ENCODE measurements at regions not wholly inside any gene's neighbourhood (a gene's known extent, or its start where the extent isn't known, plus 50 kb on each side); places are given as distances from the start of the nearest gene placed in this dataset.

DNA sequence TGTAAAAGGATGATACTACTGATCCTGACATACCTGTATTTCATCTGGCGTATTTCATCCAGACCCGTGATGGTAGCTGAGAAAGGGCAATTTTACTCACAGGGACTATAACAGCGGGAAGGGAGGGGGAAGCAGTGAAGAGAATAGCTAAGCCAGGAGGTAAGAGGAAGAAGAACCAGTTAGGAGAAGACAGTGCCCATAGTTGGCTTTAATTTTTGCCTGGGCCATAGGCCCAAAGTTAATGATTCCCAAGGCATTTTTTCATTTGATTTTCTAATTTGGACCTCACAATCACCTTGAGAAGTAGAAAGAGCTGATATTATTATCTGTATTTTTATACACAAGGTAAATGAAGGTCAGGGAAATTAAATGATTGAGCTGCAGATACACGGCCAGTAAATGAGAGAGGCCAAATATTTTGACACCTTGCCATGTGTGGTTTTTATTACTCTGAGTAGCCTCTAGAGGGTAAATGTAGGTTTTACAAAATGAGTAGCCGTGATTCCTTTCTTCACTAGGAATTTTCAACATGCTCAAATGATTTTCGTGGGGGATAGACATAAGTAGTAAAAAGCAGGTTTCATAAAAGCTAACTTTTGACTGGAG is 382.2 kb downstream of the FUT8 start:
- no peaks in the 10 kb centered on the region for H3K36me3 ChIP-seq (ENCODE audit: insufficient read depth, low read length)
- H3K9me3 ChIP-seq (ENCODE audit: insufficient read depth, low read depth, low read length) = no peaks in the 10 kb centered on the region
- no peak overlapping the region for H3K4me3 ChIP-seq (ENCODE audit: low read length)
- no peak overlapping the region for H3K27ac ChIP-seq (ENCODE audit: low read depth, low read length)
- H3K27me3 ChIP-seq (ENCODE audit: insufficient read depth, low read length) = no peaks in the 10 kb centered on the region
- H3K9ac ChIP-seq (ENCODE audit: low read depth, low read length) = no peak overlapping the region
- WGBS = 96% methylated on average over 6 of the region's 6 CpGs
- H3K4me1 ChIP-seq (ENCODE audit: insufficient read depth, low read length) = no peaks in the 10 kb centered on the region

DNA sequence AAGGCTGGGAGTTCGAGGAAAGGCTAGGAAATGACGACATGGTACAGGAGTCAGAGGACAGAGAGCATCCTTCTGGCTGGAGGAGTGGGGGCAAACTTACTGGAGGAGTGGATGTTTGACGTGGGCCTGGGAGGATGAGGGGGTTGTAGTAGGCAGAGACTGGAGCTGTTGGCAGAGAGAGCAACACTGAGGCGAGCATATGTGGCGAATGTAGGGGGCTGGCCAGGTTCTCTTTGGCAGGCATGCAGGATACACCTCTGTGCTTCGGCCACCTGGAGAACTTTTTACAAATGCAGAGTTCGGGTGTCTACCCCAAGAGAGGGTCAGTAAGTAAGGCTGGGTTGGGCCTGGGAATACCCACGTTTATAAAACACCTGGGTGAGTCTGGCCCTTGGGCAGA is 385.7 kb downstream of the FUT8 start:
- Histone ChIP-seq H3K27ac (ENCODE audit: low read depth, low read length) (no peak overlapping the region), H3K27me3 (ENCODE audit: insufficient read depth, low read length) (no peaks in the 10 kb centered on the region), H3K36me3 (ENCODE audit: insufficient read depth, low read length) (no peaks in the 10 kb centered on the region), H3K9me3 (ENCODE audit: insufficient read depth, low read depth, low read length) (no peaks in the 10 kb centered on the region), H3K4me1 (ENCODE audit: insufficient read depth, low read length) (no peaks in the 10 kb centered on the region), H3K4me3 (ENCODE audit: low read length) (no peak overlapping the region), H3K9ac (ENCODE audit: low read depth, low read length) (no peak overlapping the region)
- 93% methylated on average over 8 of the region's 8 CpGs for WGBS

DNA sequence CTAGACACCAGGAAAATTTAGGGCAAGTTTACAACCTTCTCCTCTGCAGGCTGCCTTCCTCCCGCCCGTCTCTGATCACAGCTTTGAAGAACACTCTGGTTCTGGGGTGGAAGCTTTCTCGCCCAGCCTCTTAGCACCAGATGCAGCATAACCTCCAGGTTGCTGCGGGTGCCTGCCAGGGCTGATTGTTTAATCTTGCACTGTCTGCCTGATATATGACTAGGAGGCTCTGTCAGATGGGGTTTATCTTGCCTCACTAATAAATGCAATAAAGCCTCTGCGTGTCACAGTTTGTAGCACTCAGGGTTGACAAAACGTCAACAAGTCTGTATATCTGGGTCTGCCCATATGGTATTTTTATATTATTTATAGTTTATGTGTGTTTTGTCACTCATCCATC is 388.2 kb downstream of the FUT8 start:
- no peak overlapping the region for H3K9ac ChIP-seq (ENCODE audit: low read depth, low read length)
- no peaks in the 10 kb centered on the region; the same call in 1 of the 2 replicates for H3K9me3 ChIP-seq (ENCODE audit: insufficient read depth, low read depth, low read length)
- H3K4me1 ChIP-seq (ENCODE audit: insufficient read depth, low read length) = no peaks in the 10 kb centered on the region
- WGBS = 91% methylated on average over 6 of the region's 6 CpGs
- H3K27ac ChIP-seq (ENCODE audit: low read depth, low read length) = no peak overlapping the region
- no peaks in the 10 kb centered on the region for H3K36me3 ChIP-seq (ENCODE audit: insufficient read depth, low read length)
- H3K27me3 ChIP-seq (ENCODE audit: insufficient read depth, low read length) = no peaks in the 10 kb centered on the region
- no peak overlapping the region for H3K4me3 ChIP-seq (ENCODE audit: low read length)

DNA sequence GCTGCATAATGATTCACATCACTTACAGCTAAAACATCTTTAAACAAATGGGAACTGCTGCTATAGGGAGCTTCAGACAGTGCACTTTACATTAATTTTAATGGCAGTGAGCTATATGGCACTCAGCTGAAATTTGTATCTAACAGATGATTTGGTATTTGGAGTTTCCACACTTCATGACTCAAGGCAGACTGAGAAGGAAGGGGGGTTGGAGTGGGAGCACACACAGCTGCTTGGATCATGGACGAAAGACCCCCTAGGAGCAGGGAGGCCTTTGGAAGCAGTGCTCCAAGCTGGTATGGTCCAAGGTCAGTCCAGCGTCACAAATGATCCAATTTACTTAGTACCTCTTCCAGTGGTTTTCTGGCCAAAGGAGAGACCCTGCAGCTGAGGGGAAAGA is 389.7 kb downstream of the FUT8 start:
- H3K4me1 ChIP-seq (ENCODE audit: insufficient read depth, low read length) = no peaks in the 10 kb centered on the region
- no peaks in the 10 kb centered on the region for H3K36me3 ChIP-seq (ENCODE audit: insufficient read depth, low read length)
- no peak overlapping the region for H3K9ac ChIP-seq (ENCODE audit: low read depth, low read length)
- no peaks in the 10 kb centered on the region for H3K27me3 ChIP-seq (ENCODE audit: insufficient read depth, low read length)
- H3K4me3 ChIP-seq (ENCODE audit: low read length) = no peak overlapping the region
- WGBS = 93% methylated on average over 2 of the region's 2 CpGs
- peaks cover 5% of the 10 kb centered on the region; the same call in 1 of the 2 replicates for H3K9me3 ChIP-seq (ENCODE audit: insufficient read depth, low read depth, low read length)
- no peak overlapping the region for H3K27ac ChIP-seq (ENCODE audit: low read depth, low read length)

DNA sequence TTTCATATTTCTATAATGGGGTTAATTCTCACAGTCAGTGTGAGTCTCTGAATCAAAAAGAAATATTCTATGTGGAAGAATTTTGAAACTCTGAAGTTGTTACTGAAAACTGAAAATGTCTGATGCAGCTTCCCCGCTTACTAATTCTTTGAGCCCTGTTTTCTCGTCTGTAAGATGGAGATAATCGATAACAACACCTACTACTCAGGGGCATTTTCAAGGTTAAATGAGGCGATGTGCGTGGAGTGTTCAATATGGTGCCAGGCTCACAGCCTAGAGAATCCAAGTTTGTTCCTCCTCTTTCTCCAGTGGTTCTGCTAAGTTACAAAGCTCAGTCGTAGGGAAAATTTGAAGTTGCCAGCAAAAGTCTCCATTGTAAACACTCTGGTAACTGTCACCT is 391.4 kb downstream of the FUT8 start:
- WGBS = 98% methylated on average over 6 of the region's 6 CpGs
- no peak overlapping the region for H3K9ac ChIP-seq (ENCODE audit: low read depth, low read length)
- no peaks in the 10 kb centered on the region for H3K36me3 ChIP-seq (ENCODE audit: insufficient read depth, low read length)
- no peaks in the 10 kb centered on the region for H3K4me1 ChIP-seq (ENCODE audit: insufficient read depth, low read length)
- H3K27me3 ChIP-seq (ENCODE audit: insufficient read depth, low read length) = no peaks in the 10 kb centered on the region
- H3K9me3 ChIP-seq (ENCODE audit: insufficient read depth, low read depth, low read length) = peaks cover 21% of the 10 kb centered on the region
- no peak overlapping the region for H3K4me3 ChIP-seq (ENCODE audit: low read length)
- no peak overlapping the region for H3K27ac ChIP-seq (ENCODE audit: low read depth, low read length)

DNA sequence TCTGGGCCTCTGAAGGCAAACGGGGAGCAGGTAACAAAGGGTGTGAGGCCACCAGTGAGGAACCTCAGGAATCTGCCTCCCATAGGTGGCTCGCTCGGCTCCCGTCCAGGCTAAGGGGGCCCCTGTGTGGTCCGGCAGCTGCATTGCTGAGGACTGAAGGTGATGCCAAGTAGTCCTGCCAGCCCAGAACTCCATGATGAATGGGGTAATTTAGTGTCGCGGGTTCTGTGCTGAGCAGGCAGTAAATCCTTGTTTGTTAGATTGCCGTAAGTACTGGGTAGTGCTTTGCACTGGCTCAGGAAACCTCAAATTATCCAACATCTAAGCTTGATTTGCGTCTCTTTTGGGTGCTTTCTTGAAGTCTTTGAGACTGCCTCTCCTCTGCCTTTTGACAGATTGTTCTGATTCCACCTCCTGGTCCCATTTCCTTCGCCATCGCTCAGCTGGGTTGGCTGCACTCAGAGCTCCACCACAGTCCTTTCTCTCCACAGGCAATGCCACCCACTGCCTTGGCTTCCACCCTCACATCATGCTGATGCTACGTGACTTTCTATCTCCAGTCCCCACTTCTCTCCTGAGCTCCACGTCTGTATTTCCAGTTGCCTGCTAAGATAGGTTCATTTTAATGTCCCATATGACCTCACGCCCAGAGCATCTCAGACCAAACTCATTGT is 392.0 kb downstream of the FUT8 start:
- no peaks in the 10 kb centered on the region for H3K27me3 ChIP-seq (ENCODE audit: insufficient read depth, low read length)
- H3K4me1 ChIP-seq (ENCODE audit: insufficient read depth, low read length) = no peaks in the 10 kb centered on the region
- no peak overlapping the region for H3K27ac ChIP-seq (ENCODE audit: low read depth, low read length)
- WGBS = 90% methylated on average over 14 of the region's 14 CpGs
- no peak overlapping the region for H3K4me3 ChIP-seq (ENCODE audit: low read length)
- no peaks in the 10 kb centered on the region for H3K36me3 ChIP-seq (ENCODE audit: insufficient read depth, low read length)
- H3K9me3 ChIP-seq (ENCODE audit: insufficient read depth, low read depth, low read length) = peaks cover 28% of the 10 kb centered on the region
- H3K9ac ChIP-seq (ENCODE audit: low read depth, low read length) = no peak overlapping the region

DNA sequence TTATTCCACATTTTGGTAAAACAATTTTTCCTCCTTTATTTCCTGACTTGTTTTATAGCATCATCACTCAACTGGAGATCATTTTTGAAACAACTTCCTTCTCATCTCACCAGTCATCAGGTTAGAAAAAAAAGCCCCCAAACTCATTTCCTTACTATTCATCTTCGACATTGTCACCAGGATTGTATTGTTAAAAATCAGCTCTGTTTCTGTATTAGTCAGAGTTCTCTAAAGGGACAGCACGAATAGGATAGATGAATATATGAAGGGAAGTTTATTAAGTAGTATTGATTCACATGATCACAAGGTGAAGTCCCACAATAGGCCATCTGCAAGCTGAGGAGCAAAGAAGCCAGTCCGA is 392.6 kb downstream of the FUT8 start:
- Histone ChIP-seq H3K4me1 (ENCODE audit: insufficient read depth, low read length) (no peaks in the 10 kb centered on the region), H3K4me3 (ENCODE audit: low read length) (no peak overlapping the region), H3K36me3 (ENCODE audit: insufficient read depth, low read length) (no peaks in the 10 kb centered on the region), H3K27ac (ENCODE audit: low read depth, low read length) (no peak overlapping the region), H3K9ac (ENCODE audit: low read depth, low read length) (no peak overlapping the region), H3K27me3 (ENCODE audit: insufficient read depth, low read length) (no peaks in the 10 kb centered on the region), H3K9me3 (ENCODE audit: insufficient read depth, low read depth, low read length) (peaks cover 33% of the 10 kb centered on the region)
- 98% methylated on average over 3 of the region's 3 CpGs for WGBS

DNA sequence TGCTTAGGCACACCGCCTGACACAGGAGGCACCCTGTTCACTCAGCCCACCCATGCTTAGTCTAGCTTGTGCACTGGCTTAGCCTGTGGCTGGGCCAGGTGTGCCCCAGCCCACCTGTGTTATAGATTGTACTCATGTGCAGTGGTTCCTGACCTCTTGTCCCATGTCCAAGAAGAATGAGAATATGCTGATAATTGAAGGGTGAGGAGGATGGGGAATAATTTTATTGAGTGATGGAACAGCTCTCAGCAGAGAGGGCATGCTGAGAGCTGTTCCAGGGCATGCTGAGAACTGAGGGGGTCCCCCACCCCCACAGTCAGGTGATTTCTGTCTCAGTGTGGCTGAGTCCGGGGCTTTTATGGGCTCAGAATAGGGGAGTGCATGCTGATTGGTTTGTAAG is 395.9 kb downstream of the FUT8 start:
- WGBS = 93% methylated on average over 2 of the region's 2 CpGs
- H3K4me1 ChIP-seq (ENCODE audit: insufficient read depth, low read length) = peaks cover 3% of the 10 kb centered on the region; the same call in 1 of the 2 replicates
- no peaks in the 10 kb centered on the region for H3K36me3 ChIP-seq (ENCODE audit: insufficient read depth, low read length)
- peaks cover 34% of the 10 kb centered on the region for H3K9me3 ChIP-seq (ENCODE audit: insufficient read depth, low read depth, low read length)
- H3K4me3 ChIP-seq (ENCODE audit: low read length) = no peak overlapping the region
- no peak overlapping the region for H3K27ac ChIP-seq (ENCODE audit: low read depth, low read length)
- H3K27me3 ChIP-seq (ENCODE audit: insufficient read depth, low read length) = no peaks in the 10 kb centered on the region
- no peak overlapping the region for H3K9ac ChIP-seq (ENCODE audit: low read depth, low read length)

DNA sequence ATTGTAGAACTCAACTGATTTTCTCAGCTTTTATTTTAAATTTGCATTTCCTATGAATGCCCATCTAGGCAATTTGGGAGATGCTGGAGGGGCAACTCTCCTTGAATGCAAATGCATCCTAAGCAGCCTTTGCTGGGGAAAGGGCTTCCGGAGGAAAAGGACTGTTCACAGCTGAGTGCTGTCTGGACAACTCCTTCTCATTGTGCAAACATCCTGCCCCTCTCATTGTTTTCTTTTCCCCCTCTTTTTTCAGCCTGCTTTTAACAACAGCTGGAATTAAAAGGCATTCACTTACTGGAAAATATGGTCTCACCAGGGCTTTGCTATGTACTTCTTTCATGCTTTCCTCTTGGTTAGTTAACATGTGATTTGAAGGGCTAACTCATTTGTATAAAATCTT is 397.8 kb downstream of the FUT8 start:
- Histone ChIP-seq H3K9ac (ENCODE audit: low read depth, low read length) (no peak overlapping the region), H3K27me3 (ENCODE audit: insufficient read depth, low read length) (no peaks in the 10 kb centered on the region), H3K36me3 (ENCODE audit: insufficient read depth, low read length) (no peaks in the 10 kb centered on the region), H3K27ac (ENCODE audit: low read depth, low read length) (no peak overlapping the region), H3K9me3 (ENCODE audit: insufficient read depth, low read depth, low read length) (peaks cover 34% of the 10 kb centered on the region), H3K4me1 (ENCODE audit: insufficient read depth, low read length) (peaks cover 12% of the 10 kb centered on the region), H3K4me3 (ENCODE audit: low read length) (no peak overlapping the region)
- WGBS = 94% methylated on average over 1 of the region's 1 CpG

DNA sequence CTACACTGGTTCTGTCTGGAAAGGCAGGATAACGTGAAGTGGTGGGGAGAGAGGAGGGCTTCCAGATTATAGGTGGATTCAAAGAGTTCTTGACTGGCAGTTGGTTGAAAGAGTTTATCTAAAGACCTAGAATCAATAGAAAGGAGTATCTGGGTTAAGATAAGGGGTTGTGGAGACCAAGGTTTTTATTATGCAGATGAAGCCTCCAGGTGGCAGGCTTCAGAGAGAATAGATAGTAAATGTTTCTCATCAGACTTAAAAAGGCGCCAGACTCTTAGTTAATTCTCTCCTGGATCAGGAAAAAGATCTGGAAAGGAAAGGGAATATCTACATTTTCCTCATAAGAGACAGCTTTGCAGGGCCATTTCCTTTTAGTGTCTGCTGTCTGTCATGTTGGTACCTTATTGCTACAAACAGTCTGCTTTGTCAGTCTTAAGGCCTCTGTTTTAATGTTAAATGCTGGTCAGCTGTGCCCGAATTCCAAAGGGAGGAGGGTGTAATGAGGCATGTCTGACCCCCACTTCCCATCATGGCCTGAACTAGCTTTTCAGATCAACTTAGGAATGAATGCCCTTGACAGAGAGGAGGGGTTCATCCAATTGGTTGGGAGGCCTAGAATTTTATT is 401.3 kb downstream of the FUT8 start:
- Histone ChIP-seq H3K9ac (ENCODE audit: low read depth, low read length) (no peak overlapping the region), H3K4me3 (ENCODE audit: low read length) (no peak overlapping the region), H3K4me1 (ENCODE audit: insufficient read depth, low read length) (peaks cover 12% of the 10 kb centered on the region), H3K9me3 (ENCODE audit: insufficient read depth, low read depth, low read length) (peaks cover 13% of the 10 kb centered on the region), H3K27ac (ENCODE audit: low read depth, low read length) (peak overlapping the region; percentile 92), H3K36me3 (ENCODE audit: insufficient read depth, low read length) (no peaks in the 10 kb centered on the region), H3K27me3 (ENCODE audit: insufficient read depth, low read length) (no peaks in the 10 kb centered on the region)
- 30% methylated on average over 3 of the region's 3 CpGs for whole genome bisulfite sequencing

DNA sequence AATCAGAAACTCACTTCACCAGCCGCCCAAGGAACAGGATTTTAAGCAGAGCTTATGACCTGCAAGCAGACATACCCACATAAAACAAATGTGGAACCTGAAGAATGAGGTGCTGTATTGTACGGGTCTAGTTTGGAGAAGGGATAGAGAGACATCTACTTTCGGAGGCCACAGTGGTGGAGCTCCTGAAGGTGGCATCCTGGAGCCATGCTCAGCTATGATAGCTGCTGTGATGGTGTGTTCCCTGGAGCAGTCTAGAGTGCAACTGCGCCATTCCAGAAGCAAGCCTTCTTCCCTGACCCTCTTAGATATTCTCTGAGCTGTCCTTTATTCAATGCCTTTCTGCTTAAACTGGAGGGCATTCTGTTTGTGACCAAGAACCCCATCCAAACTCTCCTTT is 402.6 kb downstream of the FUT8 start:
- Histone ChIP-seq H3K4me1 (ENCODE audit: insufficient read depth, low read length) (peaks cover 12% of the 10 kb centered on the region), H3K27ac (ENCODE audit: low read depth, low read length) (no peak overlapping the region), H3K9me3 (ENCODE audit: insufficient read depth, low read depth, low read length) (peaks cover under 1% of the 10 kb centered on the region; the same call in 1 of the 2 replicates), H3K4me3 (ENCODE audit: low read length) (no peak overlapping the region), H3K36me3 (ENCODE audit: insufficient read depth, low read length) (no peaks in the 10 kb centered on the region), H3K27me3 (ENCODE audit: insufficient read depth, low read length) (no peaks in the 10 kb centered on the region), H3K9ac (ENCODE audit: low read depth, low read length) (no peak overlapping the region)
- whole genome bisulfite sequencing = 88% methylated on average over 4 of the region's 4 CpGs

All from HUES64 (cell line).